Ascending aorta (tissue), 2 donors: ENCODE measurements at regions not wholly inside any gene's neighbourhood (a gene's known extent, or its start where the extent isn't known, plus 50 kb on each side); places are given as distances from the start of the nearest gene placed in this dataset.

ENCODE experiments used
- DNase-seq, 2 donors: peaks; one replicate each; pipeline ENCODE4 v3.0.0-alpha.2; 2019; ENCODE audit warnings: low spot score in 2 of 2
- H3K27ac ChIP-seq, 2 donors: fragments of 200-600 bp; sonication (generic); one replicate each; pipeline ENCODE4 v1.5.1; 2016 to 2017; ENCODE audit warnings: mild to moderate bottlenecking in 1 of 2
- H3K27me3 ChIP-seq: fragments of 200-600 bp; sonication (generic); one replicate; pipeline ENCODE4 v1.5.1; 2017
- H3K36me3 ChIP-seq, 2 donors: fragments of 200-600 bp; sonication (generic); one replicate each; pipeline ENCODE4 v1.5.1; 2016
- H3K4me1 ChIP-seq, 2 donors: fragments of 200-600 bp; sonication (generic); one replicate each; pipeline ENCODE4 v1.5.1; 2016 to 2017; ENCODE audit warnings: mild to moderate bottlenecking in 1 of 2
- H3K4me3 ChIP-seq, 2 donors: fragments of 200-600 bp; sonication (generic); one replicate each; pipeline ENCODE4 v1.5.1; 2016 to 2017; ENCODE audit warnings: mild to moderate bottlenecking in 1 of 2
- H3K9me3 ChIP-seq, 2 donors: fragments of 200-600 bp; sonication (generic); one replicate each; pipeline ENCODE4 v1.5.1; 2016
- CTCF ChIP-seq, 3 experiments: fragments of 200-600 bp in 2 of 3; fragments of 450-650 bp in 1 of 3; sonication (generic) in 2 of 3; IDR thresholded peaks; one replicate each; pipeline ENCODE4 v1.5.1; 2016 to 2019; ENCODE audit warnings: antibody characterized with exemption in 3 of 3, mild to moderate bottlenecking in 1 of 3, moderate library complexity in 1 of 3
- intact Hi-C: fragments of 100-400 bp; cut with DNase I; formaldehyde crosslinking; loops from one replicate; pipeline ENCODE4 v1.15.1; 2023

GRCh38 chr3:180177255-180177654, 140.5 kb upstream of the PEX5L start:
- Histone ChIP-seq H3K36me3 (no peaks in the 10 kb centered on the region), H3K27ac (no peak overlapping the region), H3K27me3 (no peaks in the 10 kb centered on the region), H3K4me3 (no peak overlapping the region), H3K4me1 (no peaks in the 10 kb centered on the region), H3K9me3 (no peaks in the 10 kb centered on the region)
- TF ChIP-seq CTCF (IDR thresholded peaks at IDR 0.05) = no peak
- DNase-seq = no peak
- intact Hi-C loops = no loop called here

- Histone ChIP-seq H3K27ac (no peak overlapping the region), H3K4me3 (no peak overlapping the region), H3K4me1 (no peaks in the 10 kb centered on the region), H3K9me3 (no peaks in the 10 kb centered on the region), H3K27me3 (no peaks in the 10 kb centered on the region), H3K36me3 (no peaks in the 10 kb centered on the region)
- DNase-seq = no peak
- TF ChIP-seq CTCF (IDR thresholded peaks at IDR 0.05) = no peak
- intact Hi-C loops = no loop called here
Measured at GRCh38 chr3:180179562-180179961, 142.8 kb upstream of the PEX5L start.

GRCh38 chr3:180180795-180181194, 144.1 kb upstream of the PEX5L start:
- H3K27me3 ChIP-seq = no peaks in the 10 kb centered on the region

GRCh38 chr3:180181387-180181786, 144.7 kb upstream of the PEX5L start:
- H3K4me3 ChIP-seq = no peak overlapping the region
- H3K36me3 ChIP-seq = no peaks in the 10 kb centered on the region
- H3K9me3 ChIP-seq = no peaks in the 10 kb centered on the region
- no peak for TF ChIP-seq CTCF (IDR thresholded peaks at IDR 0.05)
- no peak overlapping the region for H3K27ac ChIP-seq
- no peaks in the 10 kb centered on the region for H3K27me3 ChIP-seq
- no peak for DNase-seq
- H3K4me1 ChIP-seq = no peaks in the 10 kb centered on the region
- intact Hi-C loops = no loop called here

More at GRCh38 chr3:180180795-180181194, 144.1 kb upstream of the PEX5L start:
- no peaks in the 10 kb centered on the region for H3K4me1 ChIP-seq
- no peaks in the 10 kb centered on the region for H3K9me3 ChIP-seq
- intact Hi-C loops = no loop called here
- no peak overlapping the region for H3K27ac ChIP-seq
- DNase-seq = no peak
- H3K4me3 ChIP-seq = no peak overlapping the region
- no peak for TF ChIP-seq CTCF (IDR thresholded peaks at IDR 0.05)
- H3K36me3 ChIP-seq = no peaks in the 10 kb centered on the region

GRCh38 chr3:180183346-180183745, 146.6 kb upstream of the PEX5L start:
- no peak for DNase-seq
- intact Hi-C loops = no loop called here
- H3K36me3 ChIP-seq = no peaks in the 10 kb centered on the region
- H3K4me1 ChIP-seq = no peaks in the 10 kb centered on the region
- no peak overlapping the region for H3K27ac ChIP-seq
- no peak for TF ChIP-seq CTCF (IDR thresholded peaks at IDR 0.05)
- no peaks in the 10 kb centered on the region for H3K27me3 ChIP-seq
- H3K4me3 ChIP-seq = no peak overlapping the region
- H3K9me3 ChIP-seq = no peaks in the 10 kb centered on the region

- Histone ChIP-seq H3K27me3 (no peaks in the 10 kb centered on the region), H3K36me3 (no peaks in the 10 kb centered on the region), H3K9me3 (no peaks in the 10 kb centered on the region), H3K27ac (no peak overlapping the region), H3K4me1 (no peaks in the 10 kb centered on the region), H3K4me3 (no peak overlapping the region)
- TF ChIP-seq CTCF (IDR thresholded peaks at IDR 0.05) = no peak
- no peak for DNase-seq
- intact Hi-C loops = no loop called here
Measured at GRCh38 chr3:180184816-180185215, 148.1 kb upstream of the PEX5L start.
